ENCODE measurements at regions not wholly inside any gene's neighbourhood (a gene's known extent, or its start where the extent isn't known, plus 50 kb on each side); places are given as distances from the start of the nearest gene placed in this dataset.

DNA sequence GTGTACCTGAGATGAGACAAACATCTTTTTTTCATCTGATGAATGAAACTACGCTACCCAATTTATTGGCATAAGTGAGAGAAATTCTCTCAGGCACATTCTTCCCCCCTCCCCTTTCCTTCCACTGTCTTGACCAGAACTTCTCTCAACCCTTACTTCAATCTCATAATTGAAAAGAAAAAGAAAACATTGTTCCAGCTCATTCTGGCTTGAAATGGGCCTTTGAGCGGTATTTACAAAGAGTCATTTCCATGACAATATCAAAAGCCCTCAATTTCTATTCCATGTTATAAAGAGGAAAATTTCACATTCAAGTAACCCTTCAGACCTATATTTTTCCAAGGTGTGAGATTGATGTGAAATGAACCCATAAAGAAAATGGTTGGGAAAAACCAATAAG lies 145.9 kb downstream of the PCSK1 start:
- DNase-seq (ENCODE audit: extremely low spot score, insufficient read length, low read depth): no peak
- no peak for FAIRE-seq

DNA sequence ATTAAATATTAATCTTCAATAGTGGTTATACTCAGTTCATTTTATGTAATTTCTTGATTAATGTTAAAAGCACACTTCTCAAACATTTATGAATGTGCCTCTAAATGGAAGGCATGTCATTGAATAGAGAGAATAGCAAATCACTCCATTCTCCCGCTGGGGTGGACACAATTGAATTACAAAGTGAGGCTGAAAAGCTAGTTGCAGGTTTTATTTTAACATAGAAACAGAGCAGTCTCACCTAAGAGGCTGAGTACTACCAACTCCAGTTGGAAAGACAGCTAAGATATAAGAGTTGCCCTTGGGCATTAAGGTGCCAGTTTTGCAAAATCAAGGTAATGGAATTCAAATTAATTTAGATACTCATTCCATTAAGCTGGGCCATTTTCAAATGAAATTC lies 147.2 kb downstream of the PCSK1 start:
- no peak for FAIRE-seq

GRCh38 chr5:96284727-96285389 lies 148.2 kb downstream of the PCSK1 start:
- peak; percentile 26 for FAIRE-seq
- DNase-seq (ENCODE audit: extremely low spot score, insufficient read length, low read depth): no peak

More for the DNA sequence above, 147.2 kb downstream of the PCSK1 start:
- no peak for DNase-seq (ENCODE audit: extremely low spot score, insufficient read length, low read depth)

GRCh38 chr5:96283589-96283988 lies 149.5 kb downstream of the PCSK1 start:
- no peak for DNase-seq (ENCODE audit: extremely low spot score, insufficient read length, low read depth)
- no peak for FAIRE-seq

DNA sequence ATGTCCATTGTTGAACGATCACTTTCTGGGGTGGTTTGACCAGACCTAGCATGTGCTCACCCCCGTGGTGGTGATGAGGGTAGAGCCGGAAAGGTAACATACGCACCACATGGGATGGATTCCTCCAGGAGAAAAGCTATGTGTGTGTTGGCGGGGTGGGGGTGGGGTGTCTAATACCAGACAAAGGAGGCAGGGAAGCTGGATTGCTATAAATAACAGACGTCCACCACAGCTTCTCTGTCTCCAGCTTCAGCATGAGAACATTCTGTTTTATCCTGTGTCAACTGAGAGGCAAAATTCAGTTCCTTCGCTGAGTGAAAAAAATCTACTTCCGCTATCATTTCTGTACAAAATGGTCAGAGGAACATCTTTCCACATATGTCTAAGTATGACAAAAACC lies 151.0 kb downstream of the PCSK1 start:
- DNase-seq (ENCODE audit: extremely low spot score, insufficient read length, low read depth) (no peak), FAIRE-seq (no peak)

- FAIRE-seq (no peak), DNase-seq (ENCODE audit: extremely low spot score, insufficient read length, low read depth) (no peak)
These were observed 152.1 kb downstream of the PCSK1 start for GRCh38 chr5:96280946-96281393.

- no peak for DNase-seq (ENCODE audit: extremely low spot score, insufficient read length, low read depth)
These were observed 153.1 kb downstream of the PCSK1 start for GRCh38 chr5:96279801-96280542.

DNA sequence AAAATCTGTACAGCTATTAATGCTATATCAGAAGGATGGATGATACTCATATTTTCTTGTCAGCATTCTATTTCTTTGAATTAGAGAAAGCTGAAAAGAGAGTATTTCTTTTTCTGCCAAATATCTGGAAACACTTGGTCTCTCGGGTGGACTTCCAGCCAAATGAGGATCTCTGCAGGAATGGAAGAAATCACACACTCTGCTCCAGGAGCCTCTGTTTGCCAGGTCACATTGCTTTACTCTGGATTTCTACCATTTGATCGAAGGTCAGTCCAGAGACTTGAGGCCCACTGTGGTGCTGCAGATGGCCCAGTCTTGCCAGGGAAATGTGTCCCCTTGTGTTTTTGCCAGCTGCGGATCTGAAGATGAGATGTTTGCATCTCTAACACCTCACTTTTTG lies 154.1 kb downstream of the PCSK1 start:
- DNase-seq (ENCODE audit: extremely low spot score, insufficient read length, low read depth) (no peak), FAIRE-seq (no peak)

More at GRCh38 chr5:96279801-96280542, 153.1 kb downstream of the PCSK1 start:
- FAIRE-seq: peak; percentile 72

DNA sequence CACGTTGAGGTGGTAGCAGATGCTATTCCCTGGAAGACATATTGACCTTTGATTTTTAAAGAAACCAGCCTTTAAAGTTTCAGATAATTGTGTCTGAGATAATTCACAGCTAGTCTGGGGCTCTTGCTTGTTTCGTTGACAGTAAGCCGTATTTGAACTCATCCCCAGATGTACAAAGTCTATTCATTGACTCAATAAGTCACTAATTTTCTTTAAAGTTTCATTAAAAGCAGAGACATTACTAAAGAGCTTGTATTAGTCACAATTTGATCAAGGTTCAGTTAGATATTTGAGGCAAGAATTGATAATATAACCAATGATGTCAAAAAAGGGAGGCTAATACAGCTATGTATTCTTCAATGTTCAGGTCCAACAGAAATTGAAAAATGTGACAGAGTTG lies 158.0 kb downstream of the PCSK1 start:
- FAIRE-seq: no peak
- DNase-seq (ENCODE audit: extremely low spot score, insufficient read length, low read depth): no peak

GRCh38 chr5:96265487-96265886 lies 167.6 kb downstream of the PCSK1 start:
- DNase-seq (ENCODE audit: extremely low spot score, insufficient read length, low read depth) (no peak), FAIRE-seq (no peak)

DNA sequence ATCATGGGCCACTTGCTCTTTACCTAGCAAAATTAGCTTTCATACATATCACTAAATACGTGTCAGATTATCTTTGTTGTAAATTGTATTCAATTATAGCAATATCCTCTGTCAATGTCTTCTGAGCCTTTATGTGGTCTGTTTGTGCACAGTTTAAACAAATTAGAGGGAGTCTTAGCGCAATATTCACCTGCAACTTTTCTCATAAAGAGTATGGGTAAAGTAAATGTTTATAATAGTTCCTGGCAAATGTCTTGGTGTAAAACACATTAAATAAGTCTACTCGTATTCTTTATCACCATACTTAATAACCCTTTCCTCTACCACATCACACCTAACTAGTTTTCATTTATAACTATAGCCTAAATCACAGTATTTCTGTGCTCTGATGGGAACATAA lies 169.0 kb downstream of the PCSK1 start:
- no peak for DNase-seq (ENCODE audit: extremely low spot score, insufficient read length, low read depth)
- no peak for FAIRE-seq

DNA sequence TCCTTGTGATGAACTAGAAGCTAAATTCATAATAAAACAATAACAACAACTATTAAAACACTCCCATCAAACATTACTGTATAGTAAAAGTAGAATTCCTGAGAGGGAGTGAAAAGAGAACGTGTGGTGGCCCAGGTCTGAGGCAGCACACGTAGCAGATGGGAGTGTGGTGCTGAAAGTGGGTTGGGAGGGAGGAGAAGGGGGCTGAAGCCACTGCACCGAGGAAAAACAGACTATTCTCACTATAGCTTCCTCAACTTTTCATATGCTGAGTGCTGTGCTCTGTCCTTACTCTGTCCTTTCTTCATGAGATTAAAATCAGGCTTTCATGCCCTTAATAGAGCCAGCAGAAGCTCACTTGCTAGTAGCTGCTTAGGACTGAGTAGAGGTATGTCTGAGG lies 170.9 kb downstream of the PCSK1 start:
- no peak for FAIRE-seq

DNA sequence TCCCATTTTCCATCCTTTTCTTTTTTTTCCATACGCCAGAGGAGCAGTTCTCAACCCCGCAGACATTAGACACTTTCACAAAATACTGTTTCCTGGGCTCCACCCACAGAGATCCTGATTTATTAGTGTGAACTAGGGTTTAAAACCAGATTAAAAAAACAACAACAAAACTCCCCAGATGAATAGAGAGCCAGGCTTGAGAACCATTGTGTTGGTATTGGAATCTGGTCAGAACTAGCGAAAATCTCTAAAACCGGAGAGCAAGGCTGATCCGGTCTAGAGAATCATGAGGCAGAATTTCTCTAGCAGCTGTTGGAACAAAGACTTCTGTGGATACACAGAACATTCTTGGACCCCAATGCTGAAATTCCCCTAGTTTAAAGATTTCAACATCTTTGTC lies 173.0 kb downstream of the PCSK1 start:
- FAIRE-seq (no peak), DNase-seq (ENCODE audit: extremely low spot score, insufficient read length, low read depth) (no peak)

More for the DNA sequence above, 170.9 kb downstream of the PCSK1 start:
- no peak for DNase-seq (ENCODE audit: extremely low spot score, insufficient read length, low read depth)

GRCh38 chr5:96259151-96259772 lies 173.8 kb downstream of the PCSK1 start:
- FAIRE-seq (no peak), DNase-seq (ENCODE audit: extremely low spot score, insufficient read length, low read depth) (no peak)

- DNase-seq (ENCODE audit: extremely low spot score, insufficient read length, low read depth) (no peak), FAIRE-seq (no peak)
These were observed 174.4 kb downstream of the PCSK1 start for GRCh38 chr5:96258692-96259091.

DNA sequence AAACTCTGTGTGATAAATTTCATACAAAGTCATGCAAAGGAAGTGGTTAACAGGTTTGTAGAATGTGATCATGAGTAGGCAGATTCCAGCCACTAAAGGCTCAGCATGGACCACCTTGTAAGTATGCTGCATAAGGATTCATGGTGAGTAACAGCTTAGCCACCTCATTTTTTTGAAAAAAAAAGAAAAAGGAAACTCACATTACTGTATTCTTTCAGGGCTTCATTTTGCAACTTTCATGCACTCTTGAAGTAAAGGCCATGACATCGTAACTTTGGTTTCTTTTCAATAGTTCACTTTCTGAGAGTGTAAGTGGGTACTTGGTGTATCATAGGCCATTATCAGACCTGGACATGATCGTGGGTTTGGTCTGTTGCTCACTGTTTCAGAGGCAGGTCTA lies 175.1 kb downstream of the PCSK1 start:
- FAIRE-seq: no peak
- DNase-seq (ENCODE audit: extremely low spot score, insufficient read length, low read depth): no peak

- peak; percentile 71 for FAIRE-seq
- no peak for DNase-seq (ENCODE audit: extremely low spot score, insufficient read length, low read depth)
These were observed 176.1 kb downstream of the PCSK1 start for GRCh38 chr5:96256795-96257470.

GRCh38 chr5:96254980-96255691 lies 177.9 kb downstream of the PCSK1 start:
- DNase-seq (ENCODE audit: extremely low spot score, insufficient read length, low read depth) (no peak), FAIRE-seq (no peak)

DNA sequence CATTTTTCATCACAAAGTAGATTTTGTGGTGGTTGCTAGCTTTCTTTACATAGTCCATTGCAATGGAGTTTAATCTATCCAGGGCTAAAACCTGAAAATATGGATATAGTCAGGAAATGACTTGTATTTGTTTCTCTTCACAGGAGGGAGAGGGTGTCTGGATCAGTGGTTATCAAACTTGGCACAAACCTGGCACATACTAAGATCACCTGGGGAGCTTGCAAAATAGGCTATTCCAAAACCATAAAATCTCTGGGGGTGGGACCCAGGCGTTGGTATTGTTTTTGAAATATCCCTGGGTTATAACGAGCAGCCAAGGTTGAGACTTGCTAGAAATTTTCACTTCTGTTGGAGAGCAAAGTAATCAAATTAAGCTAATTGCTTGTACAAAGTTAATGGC lies 179.9 kb downstream of the PCSK1 start:
- DNase-seq (ENCODE audit: extremely low spot score, insufficient read length, low read depth) (no peak), FAIRE-seq (no peak)

GRCh38 chr5:96252596-96252995 lies 180.5 kb downstream of the PCSK1 start:
- FAIRE-seq: no peak
- no peak for DNase-seq (ENCODE audit: extremely low spot score, insufficient read length, low read depth)

Measured in GM18507 (cell line).